A673 (cell line): ENCODE measurements at regions not wholly inside any gene's neighbourhood (a gene's known extent, or its start where the extent isn't known, plus 50 kb on each side); places are given as distances from the start of the nearest gene placed in this dataset.

Source experiments
- EZH2 ChIP-seq: fragments of 200-600 bp; sonication (generic); IDR thresholded peaks from 2 replicates; pipeline ENCODE4 v1.6.1; 2017; ENCODE audit warnings: borderline replicate concordance, low read depth, mild to moderate bottlenecking, mixed read lengths, antibody characterized with exemption, low read length; ENCODE audit not compliant: poor library complexity, severe bottlenecking
- TF ChIP-seq, protein P1 (sequence below): fragments of 300-800, 200-600 bp; sonication (generic); conservative IDR thresholded peaks from 2 replicates; pipeline ENCODE4 v1.5.1; 2017; ENCODE audit warnings: low read depth, mild to moderate bottlenecking, antibody characterized with exemption, low read length, moderate library complexity, mixed read lengths

DNA sequence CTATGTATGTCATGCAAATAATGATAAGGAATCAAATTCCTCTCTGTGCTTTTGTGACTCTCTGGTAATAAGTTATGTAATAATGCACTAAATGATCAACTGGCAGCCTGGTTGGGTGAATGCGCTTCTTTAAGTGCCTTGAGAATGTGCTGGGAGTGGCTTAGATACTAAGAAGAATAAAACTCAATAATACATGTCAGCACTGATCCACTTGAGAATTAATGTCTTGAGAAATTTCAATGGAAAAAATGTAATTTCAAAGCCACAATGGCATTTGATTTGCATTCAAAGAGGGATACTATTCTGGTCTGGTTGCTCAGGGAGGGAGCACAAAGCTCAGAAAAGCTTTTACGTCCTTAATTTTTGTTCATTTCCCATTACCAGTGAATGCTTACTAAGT, 137.7 kb upstream of the MMADHC start:
- TF ChIP-seq, protein P1, sequence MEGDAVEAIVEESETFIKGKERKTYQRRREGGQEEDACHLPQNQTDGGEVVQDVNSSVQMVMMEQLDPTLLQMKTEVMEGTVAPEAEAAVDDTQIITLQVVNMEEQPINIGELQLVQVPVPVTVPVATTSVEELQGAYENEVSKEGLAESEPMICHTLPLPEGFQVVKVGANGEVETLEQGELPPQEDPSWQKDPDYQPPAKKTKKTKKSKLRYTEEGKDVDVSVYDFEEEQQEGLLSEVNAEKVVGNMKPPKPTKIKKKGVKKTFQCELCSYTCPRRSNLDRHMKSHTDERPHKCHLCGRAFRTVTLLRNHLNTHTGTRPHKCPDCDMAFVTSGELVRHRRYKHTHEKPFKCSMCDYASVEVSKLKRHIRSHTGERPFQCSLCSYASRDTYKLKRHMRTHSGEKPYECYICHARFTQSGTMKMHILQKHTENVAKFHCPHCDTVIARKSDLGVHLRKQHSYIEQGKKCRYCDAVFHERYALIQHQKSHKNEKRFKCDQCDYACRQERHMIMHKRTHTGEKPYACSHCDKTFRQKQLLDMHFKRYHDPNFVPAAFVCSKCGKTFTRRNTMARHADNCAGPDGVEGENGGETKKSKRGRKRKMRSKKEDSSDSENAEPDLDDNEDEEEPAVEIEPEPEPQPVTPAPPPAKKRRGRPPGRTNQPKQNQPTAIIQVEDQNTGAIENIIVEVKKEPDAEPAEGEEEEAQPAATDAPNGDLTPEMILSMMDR, result no peak
- no peak for TF ChIP-seq EZH2
